Adipocyte (in vitro differentiated cells): ENCODE measurements at regions not wholly inside any gene's neighbourhood (a gene's known extent, or its start where the extent isn't known, plus 50 kb on each side); places are given as distances from the start of the nearest gene placed in this dataset.

Source experiments
- DNase-seq: peaks from one replicate; pipeline ENCODE4 v3.0.0-alpha.2; 2015; ENCODE audit warnings: low read depth
- H3K27me3 ChIP-seq: replicated peaks from 2 replicates; pipeline ENCODE4 v1.7.0; 2013; ENCODE audit warnings: mild to moderate bottlenecking, low read length, moderate library complexity; ENCODE audit not compliant: control insufficient read depth, insufficient read depth
- H3K36me3 ChIP-seq: 2 replicates; pipeline ENCODE4 v1.7.0; 2013; ENCODE audit warnings: low read length, mild to moderate bottlenecking, moderate library complexity; ENCODE audit not compliant: control insufficient read depth, insufficient read depth, severe bottlenecking
- H3K4me1 ChIP-seq: 2 replicates; pipeline ENCODE4 v1.7.0; 2013; ENCODE audit warnings: mild to moderate bottlenecking, low read length, moderate library complexity; ENCODE audit not compliant: control insufficient read depth, insufficient read depth
- H3K4me3 ChIP-seq: 2 replicates; pipeline ENCODE4 v1.7.0; 2013; ENCODE audit warnings: mild to moderate bottlenecking, low read length, moderate library complexity
- H3K9ac ChIP-seq: 2 replicates; pipeline ENCODE4 v1.7.0; 2013; ENCODE audit warnings: mild to moderate bottlenecking, low read length, moderate library complexity
- H3K9me3 ChIP-seq: 2 replicates; pipeline ENCODE4 v1.7.0; 2013; ENCODE audit warnings: mild to moderate bottlenecking, low read length, moderate library complexity; ENCODE audit not compliant: control insufficient read depth

DNA sequence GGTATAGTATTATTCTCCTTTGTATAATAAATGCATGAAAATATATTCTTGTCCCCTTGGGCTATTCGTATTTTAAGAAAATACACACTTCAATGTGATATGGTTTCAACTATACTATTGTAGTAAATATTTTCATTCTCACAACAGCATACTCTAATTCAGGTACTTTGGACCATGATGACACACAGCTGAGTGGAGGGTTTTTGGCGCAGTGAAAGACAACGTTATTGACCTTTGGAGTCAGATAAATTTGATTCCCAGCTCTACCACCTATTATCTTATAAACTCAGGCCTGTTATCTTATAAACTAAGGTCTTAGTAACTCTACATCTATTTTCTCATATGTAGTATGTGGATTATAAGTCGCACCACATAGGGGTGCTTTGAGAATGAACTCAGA lies 895.9 kb upstream of the DDX18 start:
- H3K27me3 ChIP-seq = no peaks in the 10 kb centered on the region
- no peak for DNase-seq

DNA sequence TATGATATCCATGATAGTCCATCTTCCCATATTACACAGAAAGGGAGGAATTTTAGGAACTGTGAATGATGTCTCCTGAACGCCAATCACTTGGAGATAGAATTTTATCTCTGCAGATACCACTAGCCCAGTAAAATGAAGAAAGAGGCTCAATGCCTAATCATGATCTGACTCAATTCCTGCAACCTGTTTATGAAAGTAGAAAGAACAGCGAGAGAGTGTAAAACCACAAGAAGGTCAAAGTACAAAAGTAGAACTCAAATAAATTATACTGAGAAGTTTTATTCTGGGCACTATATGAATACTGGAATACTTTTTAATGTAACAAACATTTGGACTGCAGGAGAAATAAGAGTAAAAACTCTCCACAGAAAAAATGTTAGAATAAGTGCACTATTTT lies 892.1 kb upstream of the DDX18 start:
- Histone ChIP-seq H3K4me3 (no peak overlapping the region), H3K4me1 (no peaks in the 10 kb centered on the region), H3K9me3 (no peaks in the 10 kb centered on the region), H3K27me3 (no peaks in the 10 kb centered on the region), H3K36me3 (no peaks in the 10 kb centered on the region), H3K9ac (no peak overlapping the region)
- no peak for DNase-seq

More for the DNA sequence above, 895.9 kb upstream of the DDX18 start:
- H3K9me3 ChIP-seq = no peaks in the 10 kb centered on the region
- H3K36me3 ChIP-seq = no peaks in the 10 kb centered on the region
- H3K4me1 ChIP-seq = no peaks in the 10 kb centered on the region
- no peak overlapping the region for H3K4me3 ChIP-seq
- no peak overlapping the region for H3K9ac ChIP-seq

DNA sequence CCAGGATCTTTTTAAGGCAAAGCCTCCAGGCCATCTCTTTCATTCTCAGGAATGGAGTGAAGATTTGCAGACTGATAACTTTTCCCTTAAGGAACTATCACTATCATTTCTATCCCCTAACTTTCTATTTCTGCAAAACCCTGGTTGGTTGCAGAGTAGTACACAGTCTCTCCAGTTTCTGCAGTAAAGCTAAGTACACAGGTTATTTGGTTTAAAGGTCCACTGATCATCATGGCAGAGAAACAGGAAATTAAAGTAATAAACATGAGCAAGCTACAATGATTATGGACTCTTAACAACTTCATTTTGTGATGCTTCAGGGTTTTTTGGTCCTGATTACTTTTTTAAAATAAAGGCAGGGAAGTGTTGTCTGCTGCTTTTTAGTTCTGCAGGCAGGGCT lies 890.0 kb upstream of the DDX18 start:
- no peak for DNase-seq
- no peaks in the 10 kb centered on the region for H3K9me3 ChIP-seq

GRCh38 chr2:116935097-116935814 lies 879.2 kb upstream of the DDX18 start:
- Histone ChIP-seq H3K4me1 (no peaks in the 10 kb centered on the region), H3K36me3 (no peaks in the 10 kb centered on the region), H3K9ac (no peak overlapping the region), H3K4me3 (no peak overlapping the region), H3K27me3 (no peaks in the 10 kb centered on the region), H3K9me3 (peaks cover 2% of the 10 kb centered on the region)
- no peak for DNase-seq

More for the DNA sequence above, 890.0 kb upstream of the DDX18 start:
- Histone ChIP-seq H3K36me3 (no peaks in the 10 kb centered on the region), H3K4me3 (no peak overlapping the region), H3K9ac (no peak overlapping the region), H3K27me3 (no peaks in the 10 kb centered on the region), H3K4me1 (no peaks in the 10 kb centered on the region)

DNA sequence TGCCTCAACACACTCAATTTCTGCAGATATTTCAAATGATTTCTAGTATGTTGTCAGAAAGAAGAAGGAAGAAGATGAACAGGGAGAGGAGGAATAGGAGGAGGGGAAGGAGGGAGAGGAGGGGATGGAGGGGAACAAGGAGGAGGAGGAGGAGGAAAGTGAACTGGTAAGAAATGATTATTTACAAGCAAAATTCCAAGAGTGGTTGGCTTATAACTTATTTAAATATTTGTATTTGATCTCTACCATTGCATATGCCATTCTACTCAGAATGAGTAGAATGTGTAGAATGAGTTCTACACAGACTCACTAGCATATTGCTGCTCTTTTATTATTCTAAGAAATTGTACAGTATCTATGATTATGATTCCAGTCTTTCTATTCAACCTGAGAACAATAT lies 866.2 kb upstream of the DDX18 start:
- no peaks in the 10 kb centered on the region for H3K9me3 ChIP-seq
- no peak overlapping the region for H3K9ac ChIP-seq
- no peak overlapping the region for H3K4me3 ChIP-seq
- H3K36me3 ChIP-seq = no peaks in the 10 kb centered on the region
- DNase-seq = no peak
- no peaks in the 10 kb centered on the region for H3K4me1 ChIP-seq
- H3K27me3 ChIP-seq = no peaks in the 10 kb centered on the region

DNA sequence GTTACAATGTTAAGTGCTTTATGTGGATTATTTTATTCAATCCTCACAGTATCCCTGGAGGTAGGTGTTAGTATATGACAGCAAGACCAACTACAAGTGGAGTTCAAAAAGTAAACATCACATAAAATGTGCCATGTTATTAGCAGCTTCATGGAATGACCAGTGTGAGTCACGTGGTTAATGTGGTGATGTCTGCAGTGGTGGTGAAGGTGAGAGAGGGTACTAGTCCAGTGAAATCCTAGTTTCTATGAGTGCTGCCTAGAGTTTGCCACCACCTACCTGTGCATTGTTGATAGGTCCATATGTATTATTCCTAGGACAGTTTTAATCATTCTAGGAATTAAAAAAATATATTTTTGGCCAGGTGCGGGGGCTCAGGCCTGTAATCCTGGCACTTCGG lies 865.2 kb upstream of the DDX18 start:
- no peak for DNase-seq
- no peaks in the 10 kb centered on the region for H3K9me3 ChIP-seq
- H3K4me1 ChIP-seq = no peaks in the 10 kb centered on the region
- no peak overlapping the region for H3K4me3 ChIP-seq
- no peaks in the 10 kb centered on the region for H3K36me3 ChIP-seq
- H3K27me3 ChIP-seq = no peaks in the 10 kb centered on the region
- H3K9ac ChIP-seq = no peak overlapping the region

DNA sequence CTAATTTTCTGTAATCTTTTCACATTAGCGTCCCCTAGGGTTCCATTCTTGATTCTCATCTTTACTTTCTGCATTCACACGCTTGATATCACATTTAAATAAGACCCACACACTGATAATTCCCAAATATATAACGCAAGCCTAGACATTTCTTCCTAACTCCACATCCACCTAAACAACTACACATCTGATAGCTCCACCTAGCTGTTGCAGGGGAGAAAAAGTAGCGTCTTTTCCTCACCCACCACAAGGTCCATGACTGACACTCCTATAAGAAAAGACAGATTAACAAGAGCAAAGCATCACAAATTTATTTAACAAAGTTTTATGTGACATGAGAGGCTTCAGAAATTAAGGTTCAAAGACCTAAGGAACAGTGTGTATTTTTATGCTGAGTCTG lies 862.2 kb upstream of the DDX18 start:
- no peaks in the 10 kb centered on the region for H3K4me1 ChIP-seq
- H3K9me3 ChIP-seq = peaks cover 14% of the 10 kb centered on the region
- H3K36me3 ChIP-seq = no peaks in the 10 kb centered on the region
- H3K4me3 ChIP-seq = no peak overlapping the region
- no peaks in the 10 kb centered on the region for H3K27me3 ChIP-seq
- DNase-seq = no peak
- no peak overlapping the region for H3K9ac ChIP-seq

- Histone ChIP-seq H3K9me3 (peaks cover 15% of the 10 kb centered on the region), H3K9ac (no peak overlapping the region), H3K36me3 (no peaks in the 10 kb centered on the region), H3K4me1 (no peaks in the 10 kb centered on the region), H3K27me3 (no peaks in the 10 kb centered on the region), H3K4me3 (no peak overlapping the region)
- DNase-seq = no peak
Observed at GRCh38 chr2:116955646-116956045, 858.8 kb upstream of the DDX18 start.

- Histone ChIP-seq H3K27me3 (no peaks in the 10 kb centered on the region), H3K9me3 (peaks cover 5% of the 10 kb centered on the region), H3K4me3 (no peak overlapping the region), H3K36me3 (no peaks in the 10 kb centered on the region), H3K4me1 (no peaks in the 10 kb centered on the region), H3K9ac (no peak overlapping the region)
- DNase-seq = no peak
Observed at GRCh38 chr2:116975608-116976007, 838.9 kb upstream of the DDX18 start.

GRCh38 chr2:116979916-116980764 lies 834.4 kb upstream of the DDX18 start:
- Histone ChIP-seq H3K4me1 (no peaks in the 10 kb centered on the region), H3K9ac (no peak overlapping the region), H3K9me3 (peaks cover 6% of the 10 kb centered on the region), H3K27me3 (no peaks in the 10 kb centered on the region), H3K36me3 (no peaks in the 10 kb centered on the region), H3K4me3 (no peak overlapping the region)
- no peak for DNase-seq

GRCh38 chr2:116987447-116987846 lies 827.0 kb upstream of the DDX18 start:
- no peak for DNase-seq
- Histone ChIP-seq H3K4me3 (no peak overlapping the region), H3K4me1 (no peaks in the 10 kb centered on the region), H3K9me3 (no peaks in the 10 kb centered on the region), H3K36me3 (no peaks in the 10 kb centered on the region), H3K27me3 (no peaks in the 10 kb centered on the region), H3K9ac (no peak overlapping the region)
